Activated B cell treated with CpG ODN at 0.5 μM for 24 hours (primary cell): ENCODE measurements at regions not wholly inside any gene's neighbourhood (a gene's known extent, or its start where the extent isn't known, plus 50 kb on each side); places are given as distances from the start of the nearest gene placed in this dataset.

Experiments
- ATAC-seq: fragments of 200-7000 bp; cut with Tn5 transposase; one replicate; pipeline ENCODE4 v1.10.0; 2021; ENCODE audit warnings: low read depth, mild to moderate bottlenecking, moderate library complexity
- CTCF ChIA-PET: fragments of 350-600 bp; sonication (Branson Sonifier 250); formaldehyde crosslinking; loops from one replicate; lab custom pipeline; 2021; ENCODE audit warnings: antibody characterized with exemption; lab: Charles Lee
- POLR2A ChIA-PET: fragments of 350-600 bp; sonication (Branson Sonifier 250); formaldehyde crosslinking; loops from one replicate; lab custom pipeline; 2021; ENCODE audit warnings: antibody characterized with exemption; lab: Charles Lee
- DNase-seq: peaks from one replicate; pipeline ENCODE4 v3.0.0; 2022
- H3K27ac Mint-ChIP-seq: one replicate; pipeline ENCODE4 v1.8.0; 2020; ENCODE audit warnings: mixed read lengths
- H3K27me3 Mint-ChIP-seq: one replicate; pipeline ENCODE4 v1.8.0; 2021; ENCODE audit warnings: mixed read lengths
- H3K36me3 Mint-ChIP-seq: one replicate; pipeline ENCODE4 v1.8.0; 2021; ENCODE audit warnings: low read depth, mixed read lengths
- H3K4me1 Mint-ChIP-seq: one replicate; pipeline ENCODE4 v1.8.0; 2021; ENCODE audit warnings: mixed read lengths
- H3K4me3 Mint-ChIP-seq: one replicate; pipeline ENCODE4 v1.8.0; 2020; ENCODE audit warnings: mild to moderate bottlenecking, mixed read lengths
- H3K9me3 Mint-ChIP-seq: one replicate; pipeline ENCODE4 v1.8.0; 2020; ENCODE audit warnings: mixed read lengths
- intact Hi-C: fragments of 100-400 bp; cut with micrococcal nuclease; formaldehyde crosslinking; loops from one replicate; pipeline ENCODE4 v1.15.1; 2024
- TF ChIP-seq, protein P1 (sequence below): fragments of 200-600 bp; IDR thresholded peaks from one replicate; pipeline ENCODE4 v1.8.0; 2022; ENCODE audit warnings: antibody characterized with exemption, mild to moderate bottlenecking

DNA sequence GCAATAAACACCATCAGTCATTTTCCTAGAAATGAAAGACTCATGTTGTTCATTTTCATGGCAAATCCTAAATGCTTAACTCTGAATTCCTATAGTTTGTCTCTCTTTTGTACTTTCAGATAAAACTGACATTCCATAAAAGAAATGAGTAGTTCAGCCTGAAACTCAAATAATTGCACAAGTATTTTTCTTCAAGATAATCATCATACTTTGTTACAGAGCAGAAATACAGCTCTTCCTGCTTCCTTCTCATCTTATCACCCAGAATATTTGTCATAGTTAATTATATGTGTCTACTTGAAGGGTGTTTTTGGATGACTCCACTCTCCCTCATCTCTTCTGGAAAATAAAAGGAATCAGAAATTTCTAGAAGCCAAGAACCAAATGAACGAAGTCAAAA lies 141.1 kb downstream of the HNMT start:
- H3K27ac Mint-ChIP-seq: no peak overlapping the region
- ChIA-PET CTCF (no interaction called here), POLR2A (no interaction called here)
- no peaks in the 10 kb centered on the region for H3K36me3 Mint-ChIP-seq
- intact Hi-C loops: no loop called here
- DNase-seq (no peak), ATAC-seq (no peak)
- no peaks in the 10 kb centered on the region for H3K9me3 Mint-ChIP-seq
- TF ChIP-seq, protein P1, sequence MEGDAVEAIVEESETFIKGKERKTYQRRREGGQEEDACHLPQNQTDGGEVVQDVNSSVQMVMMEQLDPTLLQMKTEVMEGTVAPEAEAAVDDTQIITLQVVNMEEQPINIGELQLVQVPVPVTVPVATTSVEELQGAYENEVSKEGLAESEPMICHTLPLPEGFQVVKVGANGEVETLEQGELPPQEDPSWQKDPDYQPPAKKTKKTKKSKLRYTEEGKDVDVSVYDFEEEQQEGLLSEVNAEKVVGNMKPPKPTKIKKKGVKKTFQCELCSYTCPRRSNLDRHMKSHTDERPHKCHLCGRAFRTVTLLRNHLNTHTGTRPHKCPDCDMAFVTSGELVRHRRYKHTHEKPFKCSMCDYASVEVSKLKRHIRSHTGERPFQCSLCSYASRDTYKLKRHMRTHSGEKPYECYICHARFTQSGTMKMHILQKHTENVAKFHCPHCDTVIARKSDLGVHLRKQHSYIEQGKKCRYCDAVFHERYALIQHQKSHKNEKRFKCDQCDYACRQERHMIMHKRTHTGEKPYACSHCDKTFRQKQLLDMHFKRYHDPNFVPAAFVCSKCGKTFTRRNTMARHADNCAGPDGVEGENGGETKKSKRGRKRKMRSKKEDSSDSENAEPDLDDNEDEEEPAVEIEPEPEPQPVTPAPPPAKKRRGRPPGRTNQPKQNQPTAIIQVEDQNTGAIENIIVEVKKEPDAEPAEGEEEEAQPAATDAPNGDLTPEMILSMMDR: no peak
- no peaks in the 10 kb centered on the region for H3K27me3 Mint-ChIP-seq
- H3K4me1 Mint-ChIP-seq: no peaks in the 10 kb centered on the region
- no peak overlapping the region for H3K4me3 Mint-ChIP-seq

DNA sequence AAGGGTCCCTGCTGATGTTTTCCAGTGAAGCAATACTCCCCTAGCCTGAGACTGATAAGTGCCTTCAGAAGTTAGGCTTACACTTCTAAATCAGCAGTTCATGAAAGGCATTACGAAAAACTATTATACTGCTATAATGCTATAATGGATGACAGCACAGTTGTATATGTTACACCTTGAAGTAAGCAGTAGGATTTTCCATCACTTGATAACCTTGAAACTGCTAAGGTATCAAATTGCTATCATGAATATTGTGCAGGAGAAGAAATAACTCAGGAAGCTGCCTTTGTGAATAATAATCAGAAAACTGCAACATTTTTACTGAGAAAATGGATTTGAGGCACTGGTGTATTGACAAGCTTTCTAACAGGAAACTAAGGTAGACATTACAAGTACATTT lies 142.3 kb downstream of the HNMT start:
- POLR2A ChIA-PET: no interaction called here
- DNase-seq (no peak), ATAC-seq (no peak)
- H3K36me3 Mint-ChIP-seq: no peaks in the 10 kb centered on the region
- TF ChIP-seq, protein P1: no peak
- H3K9me3 Mint-ChIP-seq: no peaks in the 10 kb centered on the region
- no peak overlapping the region for H3K4me3 Mint-ChIP-seq
- CTCF ChIA-PET: no interaction called here
- no peaks in the 10 kb centered on the region for H3K4me1 Mint-ChIP-seq
- intact Hi-C loops: no loop called here
- no peaks in the 10 kb centered on the region for H3K27me3 Mint-ChIP-seq
- no peak overlapping the region for H3K27ac Mint-ChIP-seq

DNA sequence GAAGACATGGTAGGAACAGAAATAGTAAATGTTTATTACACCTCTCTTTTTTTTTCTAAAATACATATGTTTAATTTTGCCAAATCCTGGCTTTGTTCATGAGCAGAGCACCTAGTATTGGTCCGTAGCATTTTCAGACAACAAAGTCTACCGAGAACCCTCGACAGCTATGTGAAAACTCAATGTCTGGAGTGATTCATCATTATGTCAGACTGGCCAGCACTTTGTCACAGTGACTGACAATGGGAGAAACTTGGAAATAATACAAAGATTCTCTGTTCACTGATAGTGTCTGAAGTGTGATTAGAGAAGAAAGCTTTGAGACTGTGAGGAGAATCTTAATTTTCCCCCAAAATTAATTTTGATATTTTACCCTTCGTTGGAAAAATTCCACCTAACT lies 143.0 kb downstream of the HNMT start:
- TF ChIP-seq, protein P1: no peak
- H3K27me3 Mint-ChIP-seq: no peaks in the 10 kb centered on the region
- POLR2A ChIA-PET: no interaction called here
- CTCF ChIA-PET: no interaction called here
- no peak for DNase-seq
- no peaks in the 10 kb centered on the region for H3K9me3 Mint-ChIP-seq
- no peaks in the 10 kb centered on the region for H3K4me1 Mint-ChIP-seq
- H3K27ac Mint-ChIP-seq: no peak overlapping the region
- H3K36me3 Mint-ChIP-seq: no peaks in the 10 kb centered on the region
- no peak for ATAC-seq
- intact Hi-C loops: no loop called here
- no peak overlapping the region for H3K4me3 Mint-ChIP-seq

DNA sequence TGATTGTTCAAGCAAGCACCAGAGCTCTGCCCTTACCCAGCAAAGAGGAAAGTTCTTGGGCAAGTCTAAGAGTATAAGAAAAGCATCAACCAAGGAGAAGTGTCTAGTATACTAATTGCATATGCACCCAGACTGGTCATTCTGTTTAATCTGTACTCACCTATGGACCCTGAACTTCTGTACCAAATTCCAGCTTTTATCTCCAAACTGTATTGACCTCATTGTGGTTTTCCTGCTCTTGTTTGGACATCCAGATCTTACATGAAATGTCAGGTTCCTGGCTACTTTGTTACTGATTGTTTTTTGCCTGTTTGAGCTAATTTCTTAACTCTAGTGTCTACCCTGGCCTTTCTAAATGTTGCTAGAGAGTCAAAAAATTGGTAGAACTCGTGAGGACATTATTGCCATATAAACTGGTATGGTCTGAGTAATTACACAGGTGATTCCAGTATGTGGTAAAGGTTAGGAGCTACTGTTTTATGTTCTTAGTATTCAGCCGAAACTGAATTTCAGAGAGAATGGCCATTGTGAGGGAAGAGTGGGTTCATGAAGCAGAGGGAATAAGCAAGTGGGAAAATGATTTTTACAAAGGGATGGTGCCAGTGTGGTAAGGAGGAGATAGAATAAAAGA lies 146.3 kb downstream of the HNMT start:
- TF ChIP-seq, protein P1: no peak
- H3K27me3 Mint-ChIP-seq: no peaks in the 10 kb centered on the region
- intact Hi-C loops: no loop called here
- no peaks in the 10 kb centered on the region for H3K4me1 Mint-ChIP-seq
- DNase-seq: no peak
- ATAC-seq: no peak
- H3K27ac Mint-ChIP-seq: no peak overlapping the region
- POLR2A ChIA-PET: no interaction called here
- no peaks in the 10 kb centered on the region for H3K9me3 Mint-ChIP-seq
- CTCF ChIA-PET: no interaction called here
- no peaks in the 10 kb centered on the region for H3K36me3 Mint-ChIP-seq
- no peak overlapping the region for H3K4me3 Mint-ChIP-seq

DNA sequence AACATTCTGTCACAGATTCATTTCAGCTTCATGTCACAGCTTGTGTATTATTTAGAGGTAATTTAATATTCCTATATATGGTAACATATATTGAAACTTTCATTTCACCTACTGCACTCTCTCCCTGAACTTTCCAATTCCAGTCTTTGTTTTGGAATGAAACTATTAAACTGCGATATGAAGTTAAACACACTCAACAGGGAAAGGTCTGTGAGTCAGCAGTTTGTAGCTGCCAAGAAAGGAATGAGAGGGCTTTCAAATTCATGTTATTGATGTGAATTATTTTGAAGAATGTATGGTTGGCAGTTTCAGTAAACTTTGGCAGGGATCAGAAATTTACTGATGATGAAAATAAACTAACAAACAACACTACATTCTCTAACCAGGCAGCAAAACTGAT lies 148.3 kb downstream of the HNMT start:
- Mint-ChIP-seq H3K36me3 (no peaks in the 10 kb centered on the region), H3K27me3 (no peaks in the 10 kb centered on the region), H3K27ac (no peak overlapping the region), H3K4me1 (no peaks in the 10 kb centered on the region), H3K4me3 (no peak overlapping the region), H3K9me3 (no peaks in the 10 kb centered on the region)
- no peak for ATAC-seq
- intact Hi-C loops: no loop called here
- ChIA-PET CTCF (no interaction called here), POLR2A (no interaction called here)
- TF ChIP-seq, protein P1: no peak
- DNase-seq: no peak
